D721Med (cell line): ENCODE measurements at regions not wholly inside any gene's neighbourhood (a gene's known extent, or its start where the extent isn't known, plus 50 kb on each side); places are given as distances from the start of the nearest gene placed in this dataset.

ENCODE experiments used
- DNase-seq: peaks from one replicate; pipeline ENCODE4 v3.0.0; 2011; ENCODE audit warnings: low spot score; ENCODE audit not compliant: insufficient read length
- FAIRE-seq: peaks from 2 replicates; lab custom pipeline; 2011; peaks lifted over from hg19 to GRCh38; lab: Jason Lieb, UNC
- TF ChIP-seq, protein P1 (sequence below): IDR thresholded peaks from 2 replicates; pipeline ENCODE4 v1.5.1; 2012; ENCODE audit warnings: mild to moderate bottlenecking, control low read depth; ENCODE audit not compliant: insufficient read depth; ENCODE audit errors: missing control alignments

DNA sequence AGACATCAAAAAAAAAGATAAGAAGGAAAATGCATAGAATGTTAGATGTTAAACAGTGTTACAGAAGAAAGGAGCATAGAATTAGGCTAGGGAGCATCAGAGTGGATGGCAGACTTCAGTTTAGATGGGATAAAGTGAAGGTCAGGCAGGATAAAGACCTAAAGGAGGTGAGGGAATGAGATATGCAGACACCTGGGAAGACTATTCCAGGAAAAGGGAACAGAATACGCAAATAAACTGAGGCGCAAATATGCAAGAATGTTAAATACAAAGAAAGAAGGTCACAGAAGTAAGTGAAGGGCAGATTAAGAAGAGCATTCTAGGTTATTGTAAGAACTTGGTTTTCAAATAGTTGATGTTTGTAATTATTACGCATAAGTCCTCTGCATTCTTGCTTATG is 116.3 kb upstream of the REG3A start:
- DNase-seq (no peak), FAIRE-seq (no peak)
- TF ChIP-seq, protein P1, sequence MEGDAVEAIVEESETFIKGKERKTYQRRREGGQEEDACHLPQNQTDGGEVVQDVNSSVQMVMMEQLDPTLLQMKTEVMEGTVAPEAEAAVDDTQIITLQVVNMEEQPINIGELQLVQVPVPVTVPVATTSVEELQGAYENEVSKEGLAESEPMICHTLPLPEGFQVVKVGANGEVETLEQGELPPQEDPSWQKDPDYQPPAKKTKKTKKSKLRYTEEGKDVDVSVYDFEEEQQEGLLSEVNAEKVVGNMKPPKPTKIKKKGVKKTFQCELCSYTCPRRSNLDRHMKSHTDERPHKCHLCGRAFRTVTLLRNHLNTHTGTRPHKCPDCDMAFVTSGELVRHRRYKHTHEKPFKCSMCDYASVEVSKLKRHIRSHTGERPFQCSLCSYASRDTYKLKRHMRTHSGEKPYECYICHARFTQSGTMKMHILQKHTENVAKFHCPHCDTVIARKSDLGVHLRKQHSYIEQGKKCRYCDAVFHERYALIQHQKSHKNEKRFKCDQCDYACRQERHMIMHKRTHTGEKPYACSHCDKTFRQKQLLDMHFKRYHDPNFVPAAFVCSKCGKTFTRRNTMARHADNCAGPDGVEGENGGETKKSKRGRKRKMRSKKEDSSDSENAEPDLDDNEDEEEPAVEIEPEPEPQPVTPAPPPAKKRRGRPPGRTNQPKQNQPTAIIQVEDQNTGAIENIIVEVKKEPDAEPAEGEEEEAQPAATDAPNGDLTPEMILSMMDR: no peak

DNA sequence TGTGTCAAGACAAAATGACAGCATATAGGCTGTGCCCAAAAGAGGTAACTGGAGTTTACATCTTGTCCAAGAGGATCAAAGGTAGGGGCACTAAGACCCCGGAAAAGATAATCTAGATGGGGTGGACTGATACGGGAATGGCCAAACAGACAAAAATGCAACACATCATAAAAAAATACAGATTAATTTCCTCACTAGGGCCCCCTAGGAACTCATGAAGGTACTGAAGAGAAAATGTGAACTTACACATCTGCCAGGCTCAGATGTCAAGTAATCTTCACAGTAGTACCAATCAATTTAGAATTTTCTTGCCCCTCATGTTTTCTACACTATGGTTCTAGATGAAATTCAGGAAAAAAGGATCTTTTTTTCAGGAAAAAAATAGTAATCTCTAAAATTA is 115.6 kb upstream of the REG3A start:
- DNase-seq: no peak
- TF ChIP-seq, protein P1: no peak
- no peak for FAIRE-seq

DNA sequence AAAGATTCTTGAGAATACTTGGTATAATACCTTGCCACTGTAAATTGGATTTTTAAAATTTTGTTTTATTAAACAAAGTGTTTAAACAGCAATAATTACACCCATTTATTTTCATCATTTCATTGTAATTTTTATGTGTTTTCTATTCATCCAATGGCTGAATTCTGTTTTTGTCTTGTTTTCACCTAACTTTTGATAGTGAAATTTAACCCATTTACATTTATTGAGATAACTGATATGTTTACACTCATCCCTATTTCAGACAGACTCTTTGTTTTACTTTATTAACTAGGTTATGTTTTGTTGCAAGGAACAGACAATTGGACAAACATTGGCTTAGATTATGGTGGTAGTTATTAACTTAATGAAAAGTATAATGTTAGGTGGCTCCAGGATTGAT is 113.1 kb upstream of the REG3A start:
- FAIRE-seq: no peak
- DNase-seq: no peak
- TF ChIP-seq, protein P1: no peak

DNA sequence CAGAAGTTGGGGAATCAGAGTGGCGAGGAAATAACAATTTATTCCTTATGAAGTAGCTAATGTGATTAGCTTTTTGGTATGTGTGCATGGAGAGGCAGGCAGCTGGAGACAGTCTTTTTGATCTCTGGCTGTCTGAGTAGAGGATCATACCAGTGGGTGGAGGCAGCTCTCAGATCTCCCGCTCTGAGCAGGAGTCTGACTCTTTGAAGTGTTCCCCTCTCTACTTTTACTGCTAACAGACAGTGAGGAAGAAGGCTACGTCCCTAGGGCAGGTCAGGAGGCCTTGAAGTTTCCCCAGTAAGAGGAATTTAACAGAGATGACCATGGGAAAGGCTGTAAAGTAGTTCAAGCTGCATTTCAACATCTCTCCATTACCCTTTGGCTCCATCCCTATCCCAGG is 111.9 kb upstream of the REG3A start:
- DNase-seq: no peak
- no peak for FAIRE-seq
- TF ChIP-seq, protein P1: no peak

DNA sequence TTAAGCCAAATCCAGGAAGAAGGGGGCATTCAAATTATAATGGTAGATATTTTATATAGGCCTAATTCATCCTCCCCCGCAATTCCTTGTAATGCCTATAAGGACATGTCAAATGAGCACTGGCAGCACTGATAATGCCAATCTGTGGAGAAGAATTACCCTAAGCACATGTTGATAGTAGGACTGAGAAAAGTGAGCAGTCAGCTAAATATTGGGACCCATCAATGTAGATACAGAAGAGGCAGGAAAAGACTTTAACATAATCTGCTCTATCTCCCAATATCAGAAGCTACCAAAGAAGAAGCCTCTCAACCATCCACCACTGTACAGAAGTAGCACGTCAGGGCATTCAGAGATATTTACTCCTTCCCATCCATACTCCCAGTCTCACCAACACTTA is 101.3 kb upstream of the REG3A start:
- TF ChIP-seq, protein P1: no peak
- DNase-seq: no peak
- no peak for FAIRE-seq

DNA sequence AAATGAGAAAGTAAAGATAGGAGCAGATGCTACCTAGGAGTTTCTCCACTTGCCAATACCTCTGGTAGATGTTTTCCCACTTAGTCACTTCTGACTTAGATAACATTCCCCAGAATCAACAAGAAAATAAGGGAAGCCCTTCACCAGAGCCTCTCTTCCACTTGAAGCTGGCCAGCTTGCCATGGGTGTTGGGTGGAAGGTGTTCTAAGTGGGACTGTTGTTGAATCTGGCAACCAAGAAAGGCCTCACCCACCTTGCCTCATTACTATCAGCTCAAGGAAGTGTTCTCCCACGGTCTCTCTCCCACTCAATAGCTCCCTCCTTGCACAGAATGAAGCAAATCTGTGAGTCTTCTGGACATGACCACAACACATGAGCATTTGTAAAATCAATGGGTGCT is 100.4 kb upstream of the REG3A start:
- DNase-seq (no peak), FAIRE-seq (no peak)
- TF ChIP-seq, protein P1: no peak

DNA sequence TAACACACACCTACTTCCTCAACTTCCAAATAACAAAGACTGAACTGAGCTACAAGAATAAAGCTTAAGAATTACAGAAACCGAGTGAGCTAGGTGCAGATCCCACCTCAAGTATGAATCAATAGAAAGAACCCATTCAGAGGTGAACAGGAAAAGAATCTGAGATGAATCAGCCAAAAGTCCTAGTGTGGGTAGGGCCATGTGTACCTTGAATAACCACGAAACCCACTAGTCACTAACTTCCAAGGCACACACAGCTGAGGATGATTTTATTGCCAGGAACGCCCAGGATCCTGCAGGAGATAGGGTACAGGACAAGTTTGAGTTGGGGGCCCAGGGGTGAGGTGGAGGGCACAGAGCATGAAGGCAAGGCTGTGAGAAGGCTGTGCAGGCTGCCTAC is 99.7 kb upstream of the REG3A start:
- DNase-seq: no peak
- TF ChIP-seq, protein P1: no peak
- FAIRE-seq: no peak
